ENCODE measurements at regions not wholly inside any gene's neighbourhood (a gene's known extent, or its start where the extent isn't known, plus 50 kb on each side); places are given as distances from the start of the nearest gene placed in this dataset.

GRCh38 chr15:46865155-46865554 lies 852.1 kb upstream of the SEMA6D start:
- no peak for TF ChIP-seq ZBTB4 (CRISPR knock-in tag; IDR thresholded peaks at IDR 0.05)
- no peak for TF ChIP-seq POLR2A (IDR thresholded peaks at IDR 0.05; ENCODE audit: low read depth, low read length)
- TF ChIP-seq HCFC1 (IDR thresholded peaks at IDR 0.05; ENCODE audit: low read length): no peak
- TF ChIP-seq ZNF207 (IDR thresholded peaks at IDR 0.05; ENCODE audit: borderline replicate concordance): no peak
- TF ChIP-seq MAX (IDR thresholded peaks at IDR 0.05; ENCODE audit: low read depth, low read length): no peak
- no peak for TF ChIP-seq SRF (IDR thresholded peaks at IDR 0.05; ENCODE audit: low read depth in 2 of 2, low read length in 2 of 2)
- TF ChIP-seq CTCF (IDR thresholded peaks at IDR 0.05 in 2 of 3, conservative IDR thresholded peaks at IDR 0.05 in 1 of 3; ENCODE audit: control insufficient read depth in 2 of 3, extremely low read depth in 1 of 3, insufficient read depth in 1 of 3, low read depth in 3 of 3, low read length in 3 of 3): no peak
- TF ChIP-seq CUX1 (IDR thresholded peaks at IDR 0.05; ENCODE audit: insufficient replicate concordance, low read depth, low read length): no peak
- no peak for TF ChIP-seq ZZZ3 (IDR thresholded peaks at IDR 0.05; ENCODE audit: control insufficient read depth, insufficient read length, low read depth)
- no peak for TF ChIP-seq YY1 (IDR thresholded peaks at IDR 0.05; ENCODE audit: low read depth, low read length)
- no peak for TF ChIP-seq ATF3 (IDR thresholded peaks at IDR 0.05; ENCODE audit: borderline replicate concordance, extremely low read depth, low read depth, low read length)
- no peak for TF ChIP-seq RELB (IDR thresholded peaks at IDR 0.05; ENCODE audit: low read depth)
- no peak for TF ChIP-seq CHD2 (IDR thresholded peaks at IDR 0.05; ENCODE audit: borderline replicate concordance, low read depth, low read length)

Data from GM12878 (cell line).